HG03064 (cell line): ENCODE measurements at regions not wholly inside any gene's neighbourhood (a gene's known extent, or its start where the extent isn't known, plus 50 kb on each side); places are given as distances from the start of the nearest gene placed in this dataset.

Source experiments
- ATAC-seq: cut with Tn5 transposase; IDR thresholded peaks from one replicate; pipeline ENCODE4 v1.9.1; 2021; ENCODE audit warnings: low read depth; ENCODE audit not compliant: unreplicated experiment

DNA sequence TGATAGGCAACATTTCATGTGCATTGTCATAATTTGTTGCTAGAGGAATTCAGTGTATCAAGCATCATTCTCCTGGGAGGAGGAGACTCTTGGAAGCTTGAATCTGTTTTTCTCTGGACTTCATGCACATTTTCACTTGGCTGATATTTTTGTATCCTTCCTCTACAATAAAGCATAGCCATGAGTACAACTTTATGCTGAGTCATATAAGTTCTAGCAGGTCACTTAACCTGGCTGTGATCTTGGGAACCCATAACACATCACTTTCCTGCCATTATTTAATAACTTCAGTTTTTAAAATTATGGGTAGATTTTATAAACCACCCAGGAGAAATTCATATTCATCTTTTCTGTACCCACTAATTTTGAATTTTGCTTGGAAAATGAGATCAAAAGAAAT lies 203.0 kb upstream of the CD96 start:
- ATAC-seq: no peak

DNA sequence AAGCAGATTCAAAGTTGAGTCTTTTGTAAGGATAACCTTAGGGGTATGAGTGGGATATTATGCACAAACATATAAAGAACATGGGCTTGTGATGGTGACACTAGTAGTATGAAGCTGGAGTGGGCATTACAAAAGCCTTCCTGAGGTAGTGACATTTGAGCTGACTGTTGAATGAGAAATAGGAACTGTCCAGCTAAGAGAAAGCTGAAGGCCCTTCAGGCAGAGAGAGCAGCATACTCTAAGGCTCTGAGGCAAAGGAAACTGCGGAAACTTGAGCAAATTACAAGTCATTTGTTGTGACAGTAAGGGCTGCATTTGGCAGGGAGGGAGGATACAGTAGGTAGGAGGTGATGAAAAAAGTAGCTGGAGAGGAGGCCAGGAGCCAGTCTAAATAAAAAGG lies 190.7 kb upstream of the CD96 start:
- no peak for ATAC-seq

DNA sequence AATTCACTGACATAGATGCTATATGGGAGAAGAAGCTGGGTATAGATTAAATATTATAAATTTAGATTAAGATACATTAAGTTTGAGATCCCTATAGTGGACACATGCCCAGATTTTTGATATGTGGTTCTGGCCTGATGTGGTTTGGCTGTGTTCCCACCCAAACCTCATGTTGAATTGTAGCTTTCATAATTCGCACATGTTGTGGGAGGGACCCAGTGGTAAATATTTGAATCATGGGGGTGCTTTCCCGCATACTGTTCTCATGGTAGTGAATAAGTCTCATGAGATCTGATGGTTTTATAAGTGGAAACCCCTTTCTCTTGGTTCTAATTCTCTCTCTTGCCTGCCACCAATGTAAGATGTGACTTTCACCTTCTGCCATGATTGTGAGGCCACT lies 189.4 kb upstream of the CD96 start:
- no peak for ATAC-seq

DNA sequence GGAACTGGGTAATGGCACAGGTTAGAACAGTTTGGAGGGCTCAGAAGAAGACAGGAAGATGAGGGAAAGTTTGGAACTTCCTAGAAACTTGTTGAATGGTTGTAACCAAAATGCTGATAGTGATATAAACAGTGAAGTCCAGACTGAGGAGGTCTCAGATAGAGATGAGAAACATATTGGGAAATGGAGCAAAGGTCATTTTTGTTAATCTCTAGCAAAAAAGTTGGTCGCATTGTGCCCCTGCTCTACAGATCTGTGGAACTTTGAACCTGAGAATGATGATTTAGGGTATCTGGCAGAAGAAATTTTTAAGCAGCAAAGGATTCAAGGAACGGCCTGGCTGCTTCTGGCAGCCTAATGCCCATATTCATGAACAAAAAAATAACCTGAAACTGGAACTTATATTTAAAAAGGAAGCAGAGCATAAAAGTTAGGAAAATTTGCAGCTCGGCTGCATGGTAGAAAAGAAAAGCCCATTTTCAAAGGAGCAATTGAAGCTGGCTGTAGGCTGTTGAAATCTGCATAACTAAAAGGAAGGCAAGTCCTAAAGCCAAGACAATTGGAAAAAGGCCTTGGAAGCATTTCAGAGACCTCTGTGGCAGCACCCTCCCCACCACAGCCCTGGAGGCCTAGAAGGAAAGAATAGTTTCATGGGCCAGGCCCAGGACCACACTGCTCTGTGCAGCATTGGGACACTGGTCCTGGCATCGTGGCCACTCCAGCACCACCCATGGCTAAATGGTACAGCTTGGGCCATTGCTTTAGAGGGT lies 182.6 kb upstream of the CD96 start:
- no peak for ATAC-seq

DNA sequence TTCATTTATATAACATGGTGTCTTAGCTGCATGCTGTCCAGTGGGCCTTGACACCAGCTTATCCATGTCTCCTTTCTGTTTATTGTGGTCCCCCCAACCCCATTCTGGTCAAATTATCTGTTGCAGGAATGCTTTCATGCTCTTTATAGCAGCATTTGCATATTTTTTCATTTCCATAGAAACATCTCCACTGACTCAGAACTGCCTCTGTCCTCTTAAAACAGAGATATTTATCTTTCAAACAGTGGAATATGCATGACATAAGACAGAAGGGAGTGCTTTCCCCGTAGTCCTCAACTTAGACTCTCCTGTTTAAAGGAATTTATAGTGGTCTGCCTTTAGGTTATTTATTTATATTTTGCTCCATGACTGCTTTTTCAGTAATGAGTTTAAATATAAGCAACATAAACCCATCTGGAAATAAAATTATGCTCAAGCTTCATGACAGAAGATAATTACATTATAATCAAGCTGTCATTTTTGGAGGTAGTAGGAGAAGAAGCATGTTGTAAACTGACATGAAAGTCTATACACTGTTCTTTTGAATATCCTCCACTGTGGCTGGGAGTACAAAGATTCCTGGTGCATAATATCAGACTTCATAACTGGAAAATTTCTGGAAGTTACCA lies 179.5 kb upstream of the CD96 start:
- ATAC-seq: no peak

DNA sequence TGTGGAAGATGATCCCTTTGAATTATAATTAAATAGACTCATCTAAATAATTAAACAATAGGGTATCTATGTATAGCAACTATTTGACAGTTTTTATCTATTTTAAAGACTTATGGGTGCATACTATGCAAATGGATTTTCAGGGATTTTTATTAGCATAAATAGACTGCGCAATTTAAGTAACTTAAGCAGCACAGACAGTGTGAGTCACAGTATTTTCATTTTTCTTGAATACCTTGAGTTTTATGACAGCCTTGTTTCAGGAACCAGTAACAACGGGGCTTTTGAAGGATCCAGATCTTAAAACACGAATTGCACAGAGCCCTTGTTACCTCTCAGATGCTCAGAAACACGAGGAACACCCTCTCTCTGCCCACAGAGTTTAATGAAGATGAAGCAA lies 175.5 kb upstream of the CD96 start:
- ATAC-seq: no peak

DNA sequence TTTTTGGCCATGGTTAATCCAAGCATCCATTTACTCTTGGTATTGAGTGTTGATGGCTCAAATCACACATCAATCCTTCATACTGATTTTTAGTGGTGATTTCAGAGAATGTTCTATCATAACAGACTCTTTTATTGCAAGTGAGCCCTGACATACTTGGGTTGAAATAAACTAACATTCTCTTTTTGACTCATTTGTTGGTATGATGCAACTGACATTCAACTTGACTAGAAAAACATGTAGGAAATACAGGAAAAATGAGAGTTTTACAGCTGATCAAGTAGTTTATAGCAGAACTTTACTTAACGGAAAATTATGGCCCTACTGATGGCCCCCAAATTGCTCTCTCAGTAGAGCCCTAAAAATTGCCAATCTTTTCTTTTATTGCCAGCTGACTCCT lies 173.9 kb upstream of the CD96 start:
- no peak for ATAC-seq

DNA sequence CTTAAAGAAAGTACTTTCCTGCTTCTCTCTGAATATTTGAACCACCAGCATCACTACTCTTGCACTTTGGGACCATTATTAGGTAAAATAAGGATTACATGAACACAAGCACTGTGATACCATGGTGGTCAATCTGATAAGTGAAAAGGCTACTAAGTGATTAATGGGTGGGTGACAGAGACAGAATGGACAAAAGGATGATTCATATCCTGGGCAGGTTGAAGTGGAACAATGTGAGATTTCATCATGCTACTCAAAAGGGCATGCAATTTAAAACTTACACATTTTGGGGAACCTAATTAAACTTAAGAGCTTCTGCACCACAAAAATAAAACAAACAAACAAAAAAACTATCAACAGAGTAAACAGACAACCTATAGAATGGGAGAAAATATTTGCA lies 172.0 kb upstream of the CD96 start:
- ATAC-seq: no peak

DNA sequence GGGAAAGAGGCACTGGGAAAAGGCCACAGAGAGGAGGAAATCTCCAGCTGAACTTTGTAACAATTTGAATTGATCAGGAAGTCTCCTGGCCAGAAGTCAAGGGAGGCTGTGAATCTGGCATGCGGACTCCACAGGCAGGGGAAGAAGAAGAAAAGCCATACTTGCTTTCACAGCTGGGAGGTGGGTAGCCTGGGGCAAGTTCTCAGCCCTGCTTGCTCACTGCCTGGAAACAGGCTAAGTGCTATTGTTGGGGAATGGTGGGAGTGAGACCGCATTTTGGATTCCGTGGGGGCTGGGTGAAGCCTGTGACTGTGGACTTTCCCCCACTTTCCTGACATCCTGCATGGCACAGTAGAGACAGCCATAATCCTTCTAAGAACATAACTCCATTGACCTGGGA lies 168.8 kb upstream of the CD96 start:
- ATAC-seq: no peak

DNA sequence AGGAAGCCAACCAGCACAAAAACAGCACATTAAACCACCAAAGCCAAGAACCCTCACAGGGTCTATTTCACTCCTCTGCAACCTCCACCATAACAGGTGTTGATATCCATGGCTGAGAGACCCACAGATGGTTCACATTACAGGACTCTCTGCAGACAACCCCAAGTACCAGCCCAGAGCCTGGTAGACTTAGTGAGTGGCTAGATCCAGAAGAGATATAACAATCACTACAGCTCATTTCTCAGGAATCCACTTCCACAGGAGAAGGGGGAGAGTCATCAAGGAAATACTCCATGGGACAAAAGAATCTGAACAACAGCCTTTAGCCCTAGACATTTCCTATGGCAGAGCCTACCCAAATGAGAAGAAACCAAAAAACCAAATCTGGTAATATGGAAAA lies 168.1 kb upstream of the CD96 start:
- no peak for ATAC-seq

DNA sequence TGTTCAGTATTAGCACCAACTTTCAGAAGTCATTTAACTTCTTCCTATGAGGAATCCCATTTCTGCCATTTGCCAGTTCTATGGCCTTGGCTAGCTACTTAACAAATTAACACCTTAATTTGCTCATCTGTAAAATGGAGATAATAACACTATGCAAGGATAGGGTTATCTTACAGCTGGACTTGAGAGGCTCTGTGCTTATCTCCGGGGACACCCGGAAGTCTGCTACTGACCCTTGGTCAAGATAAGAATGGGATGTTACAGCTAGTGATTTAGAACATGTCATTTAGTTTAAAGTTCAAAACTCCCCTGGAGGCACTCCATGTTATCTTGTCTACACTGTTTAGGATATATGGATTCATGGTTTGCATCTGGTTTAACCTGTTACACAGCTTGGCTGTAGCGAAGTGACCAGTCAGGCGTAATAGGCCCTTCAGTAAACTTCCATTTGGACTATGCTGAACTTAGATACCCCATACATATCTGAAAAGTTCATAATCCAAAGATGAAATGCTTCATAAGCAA lies 156.0 kb upstream of the CD96 start:
- no peak for ATAC-seq

DNA sequence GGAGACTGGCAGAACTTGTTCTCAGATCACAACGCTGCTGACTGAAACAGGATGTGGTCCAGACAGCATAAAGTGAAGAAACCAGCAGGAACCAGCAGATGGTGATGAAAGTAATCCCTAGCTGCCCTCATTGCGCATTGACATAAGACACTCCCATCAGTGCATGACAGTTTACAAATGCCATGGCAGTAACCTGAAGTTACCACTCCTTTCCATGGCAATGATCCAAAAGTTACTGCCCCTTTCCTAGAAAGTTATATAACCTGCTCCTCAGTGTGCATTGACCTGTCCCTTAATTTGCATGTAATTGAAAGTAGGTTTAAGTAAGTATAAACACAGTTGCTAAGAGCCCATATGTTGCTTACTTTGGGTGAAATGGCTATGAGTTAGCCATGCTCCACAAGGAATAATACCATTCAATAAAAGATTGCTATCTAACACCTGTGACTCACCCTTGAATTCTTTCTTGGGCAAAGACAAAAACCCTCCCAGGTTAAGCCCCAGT lies 149.1 kb upstream of the CD96 start:
- no peak for ATAC-seq

DNA sequence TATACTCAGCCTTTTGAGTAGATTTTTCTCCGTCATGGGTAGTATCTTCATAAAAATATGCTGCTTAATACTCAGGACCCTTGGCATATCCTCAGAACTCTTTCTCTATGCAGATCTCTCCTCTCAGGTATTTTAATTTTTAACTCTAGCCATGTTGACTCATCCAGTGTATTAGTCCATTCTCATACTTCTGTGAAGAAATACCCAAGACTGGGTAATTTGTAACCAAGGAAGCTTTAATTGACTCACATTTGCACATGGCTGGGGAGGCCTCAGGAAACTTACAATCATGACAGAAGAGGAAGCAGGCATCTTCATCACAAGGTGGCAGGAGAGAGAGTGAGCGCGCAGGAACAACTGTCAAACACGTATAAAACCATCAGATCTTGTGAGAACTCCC lies 129.3 kb upstream of the CD96 start:
- no peak for ATAC-seq

DNA sequence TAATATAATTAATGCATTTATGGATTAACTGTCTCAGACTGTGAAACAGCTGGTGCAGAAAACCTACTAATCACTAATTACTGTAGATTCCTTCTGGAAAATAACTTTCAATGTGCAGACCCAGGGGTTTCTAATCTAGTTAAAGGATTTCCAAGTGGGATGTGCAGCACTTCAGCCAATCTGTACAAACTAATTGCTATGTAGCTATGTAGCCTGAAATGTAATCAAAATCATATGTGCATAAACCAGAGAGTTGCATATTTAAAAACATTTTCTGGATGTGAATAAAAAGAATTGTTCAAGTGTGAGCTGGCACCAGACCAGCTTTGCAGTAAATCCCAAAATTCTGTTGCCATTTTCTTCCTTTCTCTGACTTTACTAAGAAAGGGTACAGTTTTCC lies 127.5 kb upstream of the CD96 start:
- ATAC-seq: no peak

DNA sequence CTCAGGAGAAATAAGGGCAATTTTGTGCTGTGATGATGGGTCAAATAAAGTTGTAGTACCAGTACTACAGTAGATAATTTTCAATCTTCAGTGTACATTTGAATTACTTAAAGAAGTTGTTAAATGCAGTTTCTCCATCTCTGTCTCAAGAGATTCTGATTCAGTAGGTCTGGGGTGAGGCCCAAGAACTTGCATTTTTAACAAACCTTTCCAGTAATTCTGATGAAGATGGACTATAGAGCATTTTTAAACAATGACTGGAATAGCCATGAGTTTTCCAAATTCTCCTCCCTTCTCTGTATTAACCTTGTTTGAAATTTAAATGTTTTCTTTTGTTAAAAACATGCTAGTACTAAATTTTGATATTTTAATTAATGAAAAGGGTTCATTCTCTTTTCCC lies 127.0 kb upstream of the CD96 start:
- no peak for ATAC-seq

DNA sequence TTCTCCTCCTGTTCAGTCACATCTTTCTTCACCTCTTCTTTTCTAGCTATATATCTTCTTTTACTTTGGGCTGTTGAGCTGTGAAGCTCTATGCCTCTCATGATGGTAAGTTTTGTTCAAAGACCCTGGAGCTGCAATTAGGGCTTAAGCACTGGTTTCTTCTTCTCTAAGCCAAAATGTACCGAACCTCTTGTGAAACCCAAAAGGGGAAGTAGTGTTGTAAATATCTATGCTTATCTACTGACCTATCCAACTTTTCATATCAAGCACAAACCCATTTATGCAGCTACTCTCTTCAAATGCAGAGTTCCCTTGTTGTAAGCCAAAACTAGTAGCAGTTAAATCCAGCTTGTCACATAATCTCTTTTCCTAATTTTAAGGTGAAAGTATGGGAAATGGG lies 123.6 kb upstream of the CD96 start:
- ATAC-seq: no peak

DNA sequence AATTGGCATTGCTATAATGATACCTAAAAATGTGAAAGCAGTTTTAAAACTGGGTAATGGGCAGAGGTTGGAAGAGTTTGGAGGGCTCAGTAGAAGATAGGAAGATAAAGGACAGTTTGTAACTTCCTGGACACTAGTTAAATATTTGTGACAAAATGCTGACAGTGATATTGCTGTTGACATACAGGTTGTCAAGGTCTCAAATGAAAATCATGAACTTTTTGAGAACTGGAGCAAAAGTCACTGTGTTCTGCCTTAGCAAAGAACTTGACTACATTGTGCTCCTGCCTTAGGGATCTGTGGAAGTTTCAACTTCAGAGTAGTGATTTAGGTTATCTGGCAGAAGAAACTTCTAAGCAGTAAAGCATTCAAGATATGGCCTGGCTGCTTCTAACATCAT lies 113.7 kb upstream of the CD96 start:
- no peak for ATAC-seq

DNA sequence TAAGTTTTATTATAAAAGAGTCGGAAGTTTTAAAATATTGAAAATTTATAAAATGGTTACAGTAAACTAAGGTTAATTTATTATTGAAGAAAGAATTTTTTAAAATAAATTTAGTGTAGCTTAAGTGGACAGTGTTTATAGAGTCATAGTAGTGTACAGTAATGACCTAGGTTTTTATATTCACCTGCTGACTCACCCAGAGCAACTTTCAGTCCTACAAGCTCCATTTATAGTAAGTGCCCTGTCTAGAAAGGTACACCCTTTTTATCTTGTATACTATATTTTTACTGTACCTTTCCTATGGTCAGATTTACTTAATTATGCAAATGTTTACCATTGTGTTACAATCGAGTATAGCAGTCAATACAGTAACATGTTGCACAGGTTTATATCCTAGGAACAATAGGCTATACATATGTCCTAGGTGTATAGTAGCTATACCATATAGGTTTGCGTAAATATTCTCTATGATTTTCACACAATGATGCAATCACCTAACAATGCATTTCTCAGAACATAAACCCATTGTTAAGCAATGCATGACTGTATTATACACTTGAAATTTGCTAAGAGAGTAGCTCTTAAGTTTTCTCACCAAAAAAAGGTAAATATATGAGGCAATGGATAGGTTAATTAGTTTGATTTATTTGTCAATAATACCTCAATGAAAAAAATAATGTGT lies 106.9 kb upstream of the CD96 start:
- ATAC-seq: no peak

DNA sequence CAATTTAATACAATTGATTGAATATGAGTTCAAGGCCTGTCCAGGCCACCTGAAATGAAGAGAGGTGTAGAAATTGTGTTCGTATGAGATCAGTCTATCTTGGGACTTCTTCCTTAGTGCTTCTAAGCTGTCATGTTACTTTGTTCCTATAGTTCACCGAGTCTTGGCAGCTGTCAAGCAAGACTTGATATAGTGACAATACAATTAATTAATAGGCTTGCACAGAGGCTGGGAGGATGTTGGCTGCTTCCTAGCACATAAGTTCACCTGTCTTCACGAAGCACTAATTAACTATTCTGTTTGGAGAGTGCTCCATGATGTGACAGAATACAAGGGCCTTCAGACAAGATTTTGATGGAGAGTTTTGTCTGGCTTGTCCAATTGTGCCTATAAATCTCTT lies 103.7 kb upstream of the CD96 start:
- no peak for ATAC-seq

DNA sequence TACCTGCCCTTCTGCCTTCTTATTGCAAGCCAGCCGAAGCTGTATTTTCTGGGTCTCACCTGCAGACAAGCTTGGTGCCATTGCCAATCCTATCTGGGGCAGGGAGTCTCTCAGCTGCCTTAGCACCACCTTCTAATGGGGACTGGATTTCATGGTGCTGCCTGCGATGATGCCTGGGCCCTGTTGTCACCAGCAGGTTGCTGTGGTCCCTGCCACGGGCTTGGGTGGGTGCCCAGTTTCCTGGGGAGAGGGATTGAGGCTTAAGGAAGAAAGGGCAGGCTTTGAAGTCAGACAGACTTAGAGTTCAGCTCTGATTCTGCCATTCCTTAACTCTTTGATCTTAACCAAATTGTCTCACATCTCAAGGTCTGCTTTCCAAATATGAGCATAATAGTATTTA lies 87.4 kb upstream of the CD96 start:
- no peak for ATAC-seq

DNA sequence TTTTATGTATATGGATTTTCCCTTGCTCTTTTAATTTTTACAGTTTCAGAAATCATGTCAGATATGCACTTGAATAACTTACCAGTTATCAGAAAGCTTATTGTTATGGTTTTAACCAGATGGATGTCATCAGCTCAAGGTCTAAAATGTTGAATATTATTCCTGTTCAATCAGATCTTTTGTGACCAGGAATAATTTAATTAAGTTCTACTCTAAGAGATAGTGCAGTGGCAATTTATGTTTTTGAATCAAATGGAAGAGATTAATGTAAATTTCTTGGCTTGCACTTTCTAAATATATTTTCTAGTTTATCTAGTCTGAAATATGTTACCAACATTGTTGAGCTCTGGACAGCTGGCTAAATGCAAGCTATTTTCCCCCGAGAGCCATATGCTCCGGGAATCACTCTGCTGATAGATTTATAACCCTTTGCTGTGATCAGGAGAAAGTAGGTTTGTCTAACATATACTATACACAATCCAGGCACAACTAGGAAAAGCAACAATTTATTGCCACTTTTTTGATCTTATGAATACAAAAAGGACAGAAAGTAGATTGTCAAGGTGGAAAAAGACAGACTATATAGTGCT lies 76.8 kb upstream of the CD96 start:
- no peak for ATAC-seq
